ENCODE measurements at regions not wholly inside any gene's neighbourhood (a gene's known extent, or its start where the extent isn't known, plus 50 kb on each side); places are given as distances from the start of the nearest gene placed in this dataset.

DNA sequence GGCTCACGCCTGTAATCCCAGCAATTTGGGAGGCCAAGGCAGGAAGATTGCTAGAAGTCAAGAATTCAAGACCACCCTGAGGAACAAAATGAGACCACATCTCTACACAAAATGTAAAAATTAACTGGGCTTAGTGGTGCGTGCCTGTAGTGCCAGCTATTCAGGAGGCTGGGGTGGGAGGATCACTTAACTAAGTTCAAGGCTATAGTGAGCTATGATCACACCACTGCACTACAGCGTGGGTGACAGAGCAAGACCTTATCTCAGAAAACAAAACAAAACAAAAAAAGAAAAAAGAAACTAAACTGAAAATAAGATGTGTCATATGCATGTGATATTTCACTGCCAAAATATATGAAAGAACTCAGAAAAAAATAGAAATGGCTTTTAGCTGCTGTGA is 243.3 kb upstream of the CCDC54 start:
- Histone ChIP-seq H3K27me3 (ENCODE audit: insufficient read depth, poor library complexity, severe bottlenecking) (no peaks in the 10 kb centered on the region), H3K27ac (replicated peaks) (no peak overlapping the region), H3K4me3 (replicated peaks; ENCODE audit: insufficient read depth, low read length) (no peak overlapping the region)
- DNase-seq (ENCODE audit: low read depth in 1 of 2, low spot score in 1 of 2): no peak
- TF ChIP-seq, protein P1, sequence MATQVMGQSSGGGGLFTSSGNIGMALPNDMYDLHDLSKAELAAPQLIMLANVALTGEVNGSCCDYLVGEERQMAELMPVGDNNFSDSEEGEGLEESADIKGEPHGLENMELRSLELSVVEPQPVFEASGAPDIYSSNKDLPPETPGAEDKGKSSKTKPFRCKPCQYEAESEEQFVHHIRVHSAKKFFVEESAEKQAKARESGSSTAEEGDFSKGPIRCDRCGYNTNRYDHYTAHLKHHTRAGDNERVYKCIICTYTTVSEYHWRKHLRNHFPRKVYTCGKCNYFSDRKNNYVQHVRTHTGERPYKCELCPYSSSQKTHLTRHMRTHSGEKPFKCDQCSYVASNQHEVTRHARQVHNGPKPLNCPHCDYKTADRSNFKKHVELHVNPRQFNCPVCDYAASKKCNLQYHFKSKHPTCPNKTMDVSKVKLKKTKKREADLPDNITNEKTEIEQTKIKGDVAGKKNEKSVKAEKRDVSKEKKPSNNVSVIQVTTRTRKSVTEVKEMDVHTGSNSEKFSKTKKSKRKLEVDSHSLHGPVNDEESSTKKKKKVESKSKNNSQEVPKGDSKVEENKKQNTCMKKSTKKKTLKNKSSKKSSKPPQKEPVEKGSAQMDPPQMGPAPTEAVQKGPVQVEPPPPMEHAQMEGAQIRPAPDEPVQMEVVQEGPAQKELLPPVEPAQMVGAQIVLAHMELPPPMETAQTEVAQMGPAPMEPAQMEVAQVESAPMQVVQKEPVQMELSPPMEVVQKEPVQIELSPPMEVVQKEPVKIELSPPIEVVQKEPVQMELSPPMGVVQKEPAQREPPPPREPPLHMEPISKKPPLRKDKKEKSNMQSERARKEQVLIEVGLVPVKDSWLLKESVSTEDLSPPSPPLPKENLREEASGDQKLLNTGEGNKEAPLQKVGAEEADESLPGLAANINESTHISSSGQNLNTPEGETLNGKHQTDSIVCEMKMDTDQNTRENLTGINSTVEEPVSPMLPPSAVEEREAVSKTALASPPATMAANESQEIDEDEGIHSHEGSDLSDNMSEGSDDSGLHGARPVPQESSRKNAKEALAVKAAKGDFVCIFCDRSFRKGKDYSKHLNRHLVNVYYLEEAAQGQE (IDR thresholded peaks at IDR 0.05; ENCODE audit: insufficient replicate concordance, low read depth): no peak
- no peak for TF ChIP-seq POLR2AphosphoS5 (IDR thresholded peaks at IDR 0.05; ENCODE audit: low read depth)
- TF ChIP-seq GABPA (IDR thresholded peaks at IDR 0.05; ENCODE audit: low read depth): no peak
- no peak for TF ChIP-seq SPI1 (IDR thresholded peaks at IDR 0.05; ENCODE audit: borderline replicate concordance, low read depth)
- TF ChIP-seq, protein P2, sequence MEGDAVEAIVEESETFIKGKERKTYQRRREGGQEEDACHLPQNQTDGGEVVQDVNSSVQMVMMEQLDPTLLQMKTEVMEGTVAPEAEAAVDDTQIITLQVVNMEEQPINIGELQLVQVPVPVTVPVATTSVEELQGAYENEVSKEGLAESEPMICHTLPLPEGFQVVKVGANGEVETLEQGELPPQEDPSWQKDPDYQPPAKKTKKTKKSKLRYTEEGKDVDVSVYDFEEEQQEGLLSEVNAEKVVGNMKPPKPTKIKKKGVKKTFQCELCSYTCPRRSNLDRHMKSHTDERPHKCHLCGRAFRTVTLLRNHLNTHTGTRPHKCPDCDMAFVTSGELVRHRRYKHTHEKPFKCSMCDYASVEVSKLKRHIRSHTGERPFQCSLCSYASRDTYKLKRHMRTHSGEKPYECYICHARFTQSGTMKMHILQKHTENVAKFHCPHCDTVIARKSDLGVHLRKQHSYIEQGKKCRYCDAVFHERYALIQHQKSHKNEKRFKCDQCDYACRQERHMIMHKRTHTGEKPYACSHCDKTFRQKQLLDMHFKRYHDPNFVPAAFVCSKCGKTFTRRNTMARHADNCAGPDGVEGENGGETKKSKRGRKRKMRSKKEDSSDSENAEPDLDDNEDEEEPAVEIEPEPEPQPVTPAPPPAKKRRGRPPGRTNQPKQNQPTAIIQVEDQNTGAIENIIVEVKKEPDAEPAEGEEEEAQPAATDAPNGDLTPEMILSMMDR (IDR thresholded peaks at IDR 0.05; ENCODE audit: insufficient read depth, low read length): no peak

DNA sequence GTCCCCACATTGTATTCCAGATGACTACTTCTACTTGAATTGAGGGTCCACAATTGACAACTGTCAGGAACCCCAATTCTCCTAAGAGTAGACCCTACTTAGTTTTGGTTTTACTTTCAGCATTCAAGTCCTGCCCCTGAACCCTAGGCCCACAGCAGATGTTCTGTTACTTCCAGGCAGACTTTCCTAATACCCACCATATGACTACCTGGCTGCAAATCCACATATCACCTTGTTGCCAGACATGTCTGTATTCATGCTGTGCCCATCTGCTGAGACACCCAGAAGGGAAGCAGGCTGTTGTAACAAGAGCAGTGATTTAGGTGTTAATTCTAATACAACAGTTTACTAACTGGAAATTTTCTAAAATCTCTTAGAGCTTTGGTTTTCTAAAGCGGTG is 235.1 kb upstream of the CCDC54 start:
- no peaks in the 10 kb centered on the region for H3K27me3 ChIP-seq (ENCODE audit: insufficient read depth, poor library complexity, severe bottlenecking)
- no peak overlapping the region for H3K4me3 ChIP-seq (replicated peaks; ENCODE audit: insufficient read depth, low read length)
- no peak for DNase-seq (ENCODE audit: low read depth in 1 of 2, low spot score in 1 of 2)

DNA sequence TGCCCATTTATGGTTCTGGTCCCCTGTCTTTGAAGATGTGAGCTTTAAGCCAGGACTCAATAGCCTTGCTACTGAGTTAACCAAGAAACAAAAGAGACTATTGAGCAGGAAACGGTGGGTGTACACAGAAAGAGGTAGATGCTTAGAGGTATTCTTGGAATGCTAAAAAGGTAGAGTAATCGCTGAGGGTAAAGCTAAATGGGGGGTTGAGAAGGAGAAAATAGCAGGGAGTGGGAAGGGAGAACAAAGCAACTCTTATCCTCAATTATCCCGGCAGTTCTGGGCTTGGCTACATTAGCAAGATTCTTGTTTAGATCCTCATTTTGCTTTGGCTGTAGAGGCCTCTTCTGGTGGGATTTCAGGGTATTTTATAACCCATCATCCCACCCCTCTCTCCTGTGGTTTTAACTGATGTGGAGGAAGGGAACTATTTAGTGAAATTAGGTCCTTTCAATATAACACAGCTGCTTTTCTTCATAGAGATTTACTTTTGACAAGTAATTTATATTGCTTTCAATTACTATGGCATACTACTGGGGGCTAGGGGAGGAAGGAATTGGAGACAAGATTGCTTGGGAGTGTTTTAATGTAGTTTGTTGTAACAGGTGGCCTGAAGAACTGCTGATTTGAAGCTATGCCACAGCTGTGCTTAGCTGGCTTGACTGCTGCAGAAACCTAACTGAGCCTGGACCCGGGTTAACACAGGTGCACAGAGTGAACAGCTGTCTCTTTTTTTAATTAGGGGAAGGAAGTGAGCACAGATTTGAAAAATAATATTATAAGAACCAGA is 234.3 kb upstream of the CCDC54 start:
- Histone ChIP-seq H3K4me3 (replicated peaks; ENCODE audit: insufficient read depth, low read length) (no peak overlapping the region), H3K27me3 (ENCODE audit: insufficient read depth, poor library complexity, severe bottlenecking) (no peaks in the 10 kb centered on the region), H3K27ac (replicated peaks) (no peak overlapping the region)
- TF ChIP-seq, protein P1 (IDR thresholded peaks at IDR 0.05; ENCODE audit: insufficient replicate concordance, low read depth): no peak
- TF ChIP-seq POLR2AphosphoS5 (IDR thresholded peaks at IDR 0.05; ENCODE audit: low read depth) (no peak), GABPA (IDR thresholded peaks at IDR 0.05; ENCODE audit: low read depth) (no peak), SPI1 (IDR thresholded peaks at IDR 0.05; ENCODE audit: borderline replicate concordance, low read depth) (no peak)
- TF ChIP-seq, protein P2 (IDR thresholded peaks at IDR 0.05; ENCODE audit: insufficient read depth, low read length): no peak
- no peak for DNase-seq (ENCODE audit: low read depth in 1 of 2, low spot score in 1 of 2)

More for the DNA sequence above, 235.1 kb upstream of the CCDC54 start:
- no peak overlapping the region for H3K27ac ChIP-seq (replicated peaks)
- TF ChIP-seq, protein P2 (IDR thresholded peaks at IDR 0.05; ENCODE audit: insufficient read depth, low read length): no peak
- TF ChIP-seq SPI1 (IDR thresholded peaks at IDR 0.05; ENCODE audit: borderline replicate concordance, low read depth) (no peak), POLR2AphosphoS5 (IDR thresholded peaks at IDR 0.05; ENCODE audit: low read depth) (no peak), GABPA (IDR thresholded peaks at IDR 0.05; ENCODE audit: low read depth) (no peak)
- TF ChIP-seq, protein P1 (IDR thresholded peaks at IDR 0.05; ENCODE audit: insufficient replicate concordance, low read depth): no peak

Measured in HL-60 (cell line).